ENCODE measurements at regions not wholly inside any gene's neighbourhood (a gene's known extent, or its start where the extent isn't known, plus 50 kb on each side); places are given as distances from the start of the nearest gene placed in this dataset.

GRCh38 chr7:130878785-130879184, 144.8 kb upstream of the KLF14 start:
- CTCF ChIA-PET, result interaction anchor here (2.5 to 8.2 kb wide), 2 partner anchors 16 to 103 kb away, joined by 6 to 87 read pairs; no protein-coding TSS in a partner anchor
- H3K4me1 Mint-ChIP-seq (ENCODE audit: insufficient read depth, unreplicated experiment), result peaks cover 52% of the 10 kb centered on the region
- POLR2A ChIA-PET, result no interaction called here
- peaks cover 95% of the 10 kb centered on the region for H3K36me3 Mint-ChIP-seq (ENCODE audit: insufficient read depth, unreplicated experiment)
- H3K27ac Mint-ChIP-seq (ENCODE audit: low read depth, unreplicated experiment), result peak overlapping the region; percentile 84
- H3K4me3 Mint-ChIP-seq (ENCODE audit: unreplicated experiment), result no peak overlapping the region
- no peaks in the 10 kb centered on the region for H3K27me3 Mint-ChIP-seq (ENCODE audit: insufficient read depth, unreplicated experiment)
- DNase-seq (ENCODE audit: unreplicated experiment), result no peak
- TF ChIP-seq CTCF (IDR thresholded peaks at IDR 0.05; ENCODE audit: unreplicated experiment), result no peak
- BruUV-seq (replicated peaks), result no TSS peak
- intact Hi-C loops (cut with micrococcal nuclease), result no loop called here
- H3K9me3 Mint-ChIP-seq (ENCODE audit: unreplicated experiment), result no peaks in the 10 kb centered on the region

GRCh38 chr7:130879191-130879590, 145.2 kb upstream of the KLF14 start:
- no peaks in the 10 kb centered on the region for H3K9me3 Mint-ChIP-seq (ENCODE audit: unreplicated experiment)
- peaks cover 97% of the 10 kb centered on the region for H3K36me3 Mint-ChIP-seq (ENCODE audit: insufficient read depth, unreplicated experiment)
- CTCF ChIA-PET, result interaction anchor here (2.5 to 8.2 kb wide), 2 partner anchors 16 to 103 kb away, joined by 6 to 87 read pairs; no protein-coding TSS in a partner anchor
- no peak overlapping the region for H3K4me3 Mint-ChIP-seq (ENCODE audit: unreplicated experiment)
- H3K27ac Mint-ChIP-seq (ENCODE audit: low read depth, unreplicated experiment), result peak overlapping the region; percentile 84
- TF ChIP-seq CTCF (IDR thresholded peaks at IDR 0.05; ENCODE audit: unreplicated experiment), result no peak
- intact Hi-C loops (cut with micrococcal nuclease), result no loop called here
- POLR2A ChIA-PET, result no interaction called here
- BruUV-seq (replicated peaks), result no TSS peak
- no peak for DNase-seq (ENCODE audit: unreplicated experiment)
- H3K4me1 Mint-ChIP-seq (ENCODE audit: insufficient read depth, unreplicated experiment), result peaks cover 48% of the 10 kb centered on the region
- H3K27me3 Mint-ChIP-seq (ENCODE audit: insufficient read depth, unreplicated experiment), result no peaks in the 10 kb centered on the region

- POLR2A ChIA-PET, result interaction anchor here (0.5 to 9.1 kb wide), 8 partner anchors 10 to 675 kb away, joined by 3 to 75 read pairs (median 4); partner anchors contain the start of gene TMEM209
- TF ChIP-seq CTCF (IDR thresholded peaks at IDR 0.05; ENCODE audit: unreplicated experiment), result no peak
- no TSS peak for BruUV-seq (replicated peaks)
- H3K4me1 Mint-ChIP-seq (ENCODE audit: insufficient read depth, unreplicated experiment), result peaks cover 49% of the 10 kb centered on the region
- CTCF ChIA-PET, result interaction anchor here (0.6 to 8.2 kb wide), 7 partner anchors 11 to 101 kb away, joined by 3 to 87 read pairs (median 4); no protein-coding TSS in a partner anchor
- peaks cover 100% of the 10 kb centered on the region for H3K36me3 Mint-ChIP-seq (ENCODE audit: insufficient read depth, unreplicated experiment)
- H3K9me3 Mint-ChIP-seq (ENCODE audit: unreplicated experiment), result no peaks in the 10 kb centered on the region
- H3K27ac Mint-ChIP-seq (ENCODE audit: low read depth, unreplicated experiment), result peak overlapping the region; percentile 67
- intact Hi-C loops (cut with micrococcal nuclease), result no loop called here
- DNase-seq (ENCODE audit: unreplicated experiment), result no peak
- H3K27me3 Mint-ChIP-seq (ENCODE audit: insufficient read depth, unreplicated experiment), result no peaks in the 10 kb centered on the region
- H3K4me3 Mint-ChIP-seq (ENCODE audit: unreplicated experiment), result no peak overlapping the region
These were observed 146.7 kb upstream of the KLF14 start for GRCh38 chr7:130880668-130881067.

- no peak overlapping the region for H3K4me3 Mint-ChIP-seq (ENCODE audit: unreplicated experiment)
- no peaks in the 10 kb centered on the region for H3K27me3 Mint-ChIP-seq (ENCODE audit: insufficient read depth, unreplicated experiment)
- no peak for DNase-seq (ENCODE audit: unreplicated experiment)
- ChIA-PET POLR2A (interaction anchor here (0.5 to 10.5 kb wide), 14 partner anchors 9 to 227 kb away, joined by 3 to 263 read pairs (median 4); no protein-coding TSS in a partner anchor), CTCF (interaction anchor here (0.6 to 8.2 kb wide), 11 partner anchors 9 to 159 kb away, joined by 3 to 87 read pairs (median 4); no protein-coding TSS in a partner anchor)
- H3K9me3 Mint-ChIP-seq (ENCODE audit: unreplicated experiment), result no peaks in the 10 kb centered on the region
- TSS peak; percentile 0 for BruUV-seq (replicated peaks)
- peak overlapping the region; percentile 67 for H3K27ac Mint-ChIP-seq (ENCODE audit: low read depth, unreplicated experiment)
- H3K36me3 Mint-ChIP-seq (ENCODE audit: insufficient read depth, unreplicated experiment), result peaks cover 100% of the 10 kb centered on the region
- TF ChIP-seq CTCF (IDR thresholded peaks at IDR 0.05; ENCODE audit: unreplicated experiment), result no peak
- peaks cover 51% of the 10 kb centered on the region for H3K4me1 Mint-ChIP-seq (ENCODE audit: insufficient read depth, unreplicated experiment)
- intact Hi-C loops (cut with micrococcal nuclease), result no loop called here
These were observed 147.2 kb upstream of the KLF14 start for GRCh38 chr7:130881091-130881798.
